GM21447 (cell line): ENCODE measurements at regions not wholly inside any gene's neighbourhood (a gene's known extent, or its start where the extent isn't known, plus 50 kb on each side); places are given as distances from the start of the nearest gene placed in this dataset.
"Not testable (repeated sequence)": the region's sequence is repeated elsewhere in the genome, so short reads cannot be mapped to it uniquely, and the experiment has no call there.

Experiments
- ATAC-seq: cut with Tn5 transposase; IDR thresholded peaks from one replicate; pipeline ENCODE4 v1.9.1; 2021; ENCODE audit not compliant: unreplicated experiment

- no peak for ATAC-seq
Measured at GRCh38 chr7:119065966-119066365, 841.5 kb downstream of the ANKRD7 start.

GRCh38 chr7:119086026-119086425, 861.5 kb downstream of the ANKRD7 start:
- no peak for ATAC-seq

DNA sequence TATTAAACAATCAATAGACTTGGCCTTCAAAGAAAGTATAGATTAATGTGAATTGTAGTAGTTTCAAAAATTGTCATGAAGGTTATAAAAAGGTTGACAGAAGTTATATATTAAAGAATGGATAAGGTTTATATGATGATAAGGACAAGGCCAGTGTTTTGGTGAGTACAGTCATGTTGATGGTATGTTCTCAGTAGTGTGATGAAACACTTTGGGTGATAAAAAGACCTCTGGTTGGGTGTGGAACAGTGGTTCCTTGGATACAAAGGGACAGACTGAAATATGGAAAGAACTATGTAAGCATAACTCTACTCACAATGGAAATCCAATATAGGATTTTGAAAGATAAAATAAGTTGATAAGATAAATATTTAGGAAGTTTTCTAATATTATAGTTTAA, 866.3 kb downstream of the ANKRD7 start:
- no peak for ATAC-seq

DNA sequence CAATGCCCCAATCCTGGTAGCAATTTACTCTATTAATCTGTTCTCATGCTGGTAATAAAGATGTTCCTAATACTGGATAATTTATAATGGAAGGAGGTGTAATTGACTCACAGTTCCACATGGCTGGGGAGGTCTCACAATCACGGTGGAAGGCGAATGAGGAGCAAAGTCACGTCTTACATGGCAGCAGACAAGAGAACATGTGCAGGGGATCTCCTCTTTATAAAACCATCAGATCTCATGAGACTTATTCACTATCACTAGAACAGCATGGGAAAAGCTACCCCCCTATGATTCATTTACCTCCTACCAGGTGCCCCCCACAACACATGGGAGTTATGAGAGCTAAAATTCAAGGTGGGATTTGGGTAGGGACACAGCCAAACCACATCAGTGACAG, 872.2 kb downstream of the ANKRD7 start:
- no peak for ATAC-seq

GRCh38 chr7:119100611-119101258, 876.2 kb downstream of the ANKRD7 start:
- not testable (repeated sequence) for ATAC-seq

DNA sequence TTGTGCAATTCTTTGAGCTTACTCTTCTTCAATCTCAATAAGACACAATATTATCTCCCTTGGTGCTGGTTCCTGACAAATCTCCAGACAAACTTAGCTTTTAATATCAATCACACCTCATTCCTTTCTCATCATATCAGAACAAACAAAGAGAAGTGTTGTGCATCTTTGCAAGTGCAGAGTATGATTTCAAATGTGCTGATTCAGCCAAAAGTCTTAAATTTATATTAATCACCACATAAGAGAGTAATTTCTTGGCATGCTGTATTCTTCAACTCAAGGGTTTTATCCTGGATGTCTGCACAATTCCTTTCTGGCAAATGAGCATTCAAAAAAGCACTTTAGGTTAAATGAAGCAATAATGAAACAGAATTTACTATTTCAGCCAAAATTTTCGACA, 877.8 kb downstream of the ANKRD7 start:
- ATAC-seq = no peak

- ATAC-seq = no peak
Measured at GRCh38 chr7:119105381-119105780, 880.9 kb downstream of the ANKRD7 start.

GRCh38 chr7:119123326-119123725, 898.8 kb downstream of the ANKRD7 start:
- no peak for ATAC-seq

DNA sequence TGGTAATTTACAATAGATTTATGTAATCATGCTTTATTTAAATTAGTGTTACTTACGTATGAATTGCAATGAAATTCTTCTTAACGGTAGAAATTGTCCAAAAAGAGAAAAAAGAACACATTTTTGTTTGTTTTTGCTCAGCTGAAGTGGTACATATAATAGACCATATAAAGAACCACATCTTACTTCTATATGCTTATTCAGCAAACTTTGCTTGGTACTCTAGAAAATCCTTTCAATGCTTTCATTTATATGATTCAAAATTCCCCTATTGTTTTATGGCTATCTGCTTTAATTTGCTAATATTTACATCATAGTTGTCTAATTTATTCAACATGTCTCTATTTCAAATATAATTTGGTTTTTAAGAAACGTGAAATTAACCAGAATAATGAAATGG, 903.2 kb downstream of the ANKRD7 start:
- no peak for ATAC-seq

- ATAC-seq = no peak
Measured at GRCh38 chr7:119132436-119132835, 907.9 kb downstream of the ANKRD7 start.

DNA sequence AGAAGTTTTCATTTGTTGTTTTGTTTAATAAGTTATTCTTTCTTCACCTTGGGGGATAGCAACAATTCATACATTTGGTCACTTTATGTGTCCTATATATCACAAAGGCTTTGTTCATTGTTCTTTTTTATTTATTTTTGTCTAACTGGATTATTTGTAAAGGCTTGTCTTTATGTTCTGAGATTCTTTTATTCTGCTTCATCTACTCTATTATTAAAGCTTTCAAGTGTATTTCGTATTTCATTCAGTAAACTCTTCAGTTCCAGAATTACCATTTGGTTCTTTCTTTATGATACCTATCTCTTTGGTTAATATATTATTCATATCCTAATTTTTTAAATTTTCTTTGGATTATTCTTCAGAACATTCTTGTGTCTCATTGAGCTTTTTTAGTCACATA, 942.9 kb downstream of the ANKRD7 start:
- ATAC-seq = no peak

DNA sequence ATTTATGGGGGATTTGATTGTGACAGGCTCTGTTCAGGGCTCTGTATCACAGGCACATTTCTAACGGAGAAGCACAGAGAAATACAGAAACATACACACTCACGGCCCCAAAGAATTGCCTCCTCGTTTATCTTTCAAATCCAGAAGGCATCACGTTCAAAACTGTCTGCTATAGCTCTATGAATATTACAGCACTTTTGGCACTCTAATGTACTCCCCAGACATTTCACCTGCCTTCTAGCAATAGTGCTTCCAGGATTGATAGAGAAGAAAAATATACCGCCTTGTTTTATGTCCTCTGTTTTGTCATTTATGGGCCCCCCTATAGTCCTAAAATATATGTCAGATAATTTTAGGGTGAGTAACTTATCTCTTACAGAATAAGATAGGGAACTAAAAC, 947.5 kb downstream of the ANKRD7 start:
- no peak for ATAC-seq

- peak; percentile 66 for ATAC-seq
Measured at GRCh38 chr7:119175911-119176627, 951.6 kb downstream of the ANKRD7 start.

DNA sequence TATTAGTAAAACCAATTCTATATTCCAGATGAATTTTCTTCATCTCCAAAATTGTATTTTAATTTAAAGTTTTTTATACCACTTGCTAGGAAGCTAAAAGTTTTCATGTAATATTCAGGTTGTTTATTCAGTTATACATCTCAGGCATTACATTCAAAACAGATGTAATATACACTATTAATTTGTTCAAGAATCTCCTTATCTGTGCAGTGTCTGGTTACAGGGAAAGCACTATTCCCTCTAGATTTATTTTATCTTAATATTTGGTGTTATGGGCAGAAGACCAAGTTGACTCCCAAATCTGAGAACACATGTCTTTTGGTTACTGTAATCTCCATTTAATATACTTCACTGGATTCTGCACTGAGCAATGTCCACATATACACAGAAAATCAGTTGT, 953.4 kb downstream of the ANKRD7 start:
- ATAC-seq = no peak

DNA sequence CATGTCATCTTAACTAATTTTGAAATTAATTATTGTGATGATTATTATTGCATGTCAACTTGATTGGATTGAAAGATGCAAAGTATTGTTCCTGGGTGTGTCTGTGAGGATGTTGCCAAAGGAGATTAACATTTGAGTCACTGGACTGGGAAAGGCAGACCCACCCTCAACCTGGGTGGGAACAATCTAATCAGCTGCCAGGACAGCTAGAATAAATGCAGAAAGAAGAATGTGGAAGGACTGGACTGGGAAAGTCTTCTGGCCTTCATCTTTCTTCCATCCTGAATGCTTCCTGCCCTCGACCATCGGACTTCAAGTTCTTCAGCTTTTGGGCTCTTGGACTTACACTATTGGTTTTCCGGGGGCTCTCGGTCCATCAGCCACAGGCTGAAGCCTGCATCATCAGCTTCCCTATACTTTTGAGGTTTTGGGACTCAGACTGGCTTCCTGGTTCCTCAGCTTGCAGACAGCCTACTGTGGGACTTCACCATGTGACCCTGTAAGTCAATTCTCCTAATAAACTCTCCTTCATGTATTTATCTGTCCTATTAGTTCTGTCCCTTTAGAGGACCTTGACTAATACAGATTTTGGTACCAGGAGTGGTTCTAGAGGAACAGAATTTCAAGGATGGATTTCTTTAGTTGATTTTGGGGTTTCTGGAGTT, 959.8 kb downstream of the ANKRD7 start:
- no peak for ATAC-seq

- ATAC-seq = no peak
Measured at GRCh38 chr7:119196183-119196582, 971.7 kb downstream of the ANKRD7 start.

DNA sequence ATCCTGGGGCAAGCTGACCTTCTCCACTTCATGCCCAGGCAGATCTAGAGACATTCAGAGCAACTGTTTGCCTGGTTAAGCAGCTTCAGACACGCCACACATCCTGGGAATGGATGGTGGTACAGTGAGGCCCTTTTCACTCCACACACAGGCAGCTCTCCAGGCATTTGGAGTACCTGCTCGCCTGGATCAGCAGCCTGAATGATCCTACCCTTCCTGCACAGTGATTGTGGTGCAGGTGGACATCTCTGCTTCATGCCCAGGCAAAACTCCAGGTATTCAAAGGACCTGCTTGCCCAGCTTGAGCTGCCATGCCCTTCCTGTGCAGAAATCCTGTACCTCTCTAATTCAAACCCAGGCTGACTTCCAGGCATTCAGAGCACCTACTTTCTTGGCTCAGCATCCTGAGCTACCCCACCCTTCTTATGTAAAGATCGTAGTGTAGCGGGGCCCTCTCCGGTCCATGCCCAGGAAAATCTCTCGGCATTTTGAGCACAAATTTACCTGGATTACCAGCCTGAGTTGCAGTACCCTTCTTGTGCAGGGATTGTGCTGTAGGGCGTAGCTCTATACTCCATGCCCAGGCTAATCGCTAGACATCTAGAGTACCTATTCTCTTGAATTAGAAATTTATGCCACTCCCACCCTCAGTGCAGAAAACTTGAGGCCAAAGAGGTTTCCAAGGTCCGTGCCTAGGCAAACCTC, 972.8 kb downstream of the ANKRD7 start:
- ATAC-seq = no peak

- ATAC-seq = peak; percentile 89
Measured at GRCh38 chr7:119197877-119198527, 973.5 kb downstream of the ANKRD7 start.

DNA sequence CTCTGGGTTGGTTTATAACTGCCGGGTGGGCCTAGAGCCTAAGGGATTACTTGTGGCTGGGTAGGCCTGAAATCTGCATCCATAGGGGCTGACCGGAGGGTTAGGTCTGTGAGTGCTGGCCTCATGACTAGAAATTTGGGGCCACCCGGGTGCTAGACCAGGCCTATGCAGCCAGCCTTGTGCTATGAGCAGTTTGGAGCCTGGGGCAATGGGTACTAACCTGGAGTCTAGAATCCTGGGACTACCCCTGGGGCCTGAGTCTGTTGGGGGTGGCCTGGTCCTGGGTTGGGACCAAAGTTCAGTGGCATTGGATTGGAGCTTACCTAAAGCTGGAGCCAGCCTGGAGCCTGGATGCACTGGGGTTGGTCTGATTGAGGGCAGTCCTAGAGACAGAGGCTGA, 995.2 kb downstream of the ANKRD7 start:
- no peak for ATAC-seq

DNA sequence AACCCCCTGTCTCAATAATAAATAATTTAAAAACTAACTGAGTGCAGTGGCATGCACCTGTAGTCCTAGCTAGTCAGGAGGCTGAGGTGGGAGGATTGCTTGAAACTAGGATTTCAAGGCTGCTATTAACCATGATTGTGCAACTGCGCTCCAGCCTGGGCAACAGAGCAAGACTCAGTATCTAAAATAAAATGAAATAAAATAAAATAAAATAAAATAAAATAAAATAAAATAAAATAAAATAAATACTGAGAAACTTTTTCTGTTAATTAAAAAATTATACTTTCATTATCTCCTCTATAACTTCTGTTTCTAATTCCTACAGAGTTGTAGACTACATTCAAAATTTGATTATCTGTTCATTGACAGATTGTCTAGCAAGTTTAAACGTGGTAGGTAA, 999.4 kb downstream of the ANKRD7 start:
- no peak for ATAC-seq

DNA sequence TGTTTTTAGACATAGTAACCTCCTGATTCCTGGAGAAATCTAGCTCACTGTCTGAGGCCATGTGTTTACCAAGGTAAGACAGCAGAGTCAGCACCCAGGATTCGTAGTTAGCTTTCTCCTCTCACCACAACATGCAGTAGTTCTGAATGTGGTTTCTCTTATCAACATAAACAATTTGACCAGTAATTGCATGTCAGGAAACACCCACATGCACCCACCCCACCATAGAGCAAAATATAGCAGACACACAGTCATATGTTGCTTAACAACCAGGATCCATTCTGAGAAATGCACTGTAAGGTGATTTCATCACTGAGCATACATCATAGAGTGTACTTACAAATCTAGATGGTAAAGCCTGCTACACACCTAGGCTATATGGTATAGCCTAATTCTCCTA, 1004.0 kb downstream of the ANKRD7 start:
- no peak for ATAC-seq
